HG03139 (cell line): ENCODE measurements at regions not wholly inside any gene's neighbourhood (a gene's known extent, or its start where the extent isn't known, plus 50 kb on each side); places are given as distances from the start of the nearest gene placed in this dataset.

ENCODE experiments used
- ATAC-seq: cut with Tn5 transposase; IDR thresholded peaks from one replicate; pipeline ENCODE4 v1.9.1; 2021; ENCODE audit not compliant: unreplicated experiment

GRCh38 chr20:24111858-24112257 is 123.3 kb upstream of the GGTLC1 start:
- no peak for ATAC-seq

GRCh38 chr20:24109537-24109936 is 121.0 kb upstream of the GGTLC1 start:
- ATAC-seq = no peak

- no peak for ATAC-seq
Observed at GRCh38 chr20:24109008-24109407, 120.4 kb upstream of the GGTLC1 start.

- ATAC-seq = no peak
Observed at GRCh38 chr20:24108581-24108980, 120.0 kb upstream of the GGTLC1 start.

- ATAC-seq = no peak
Observed at GRCh38 chr20:24106801-24107445, 118.3 kb upstream of the GGTLC1 start.

- ATAC-seq = no peak
Observed at GRCh38 chr20:24106150-24106800, 117.7 kb upstream of the GGTLC1 start.

GRCh38 chr20:24102749-24103333 is 114.3 kb upstream of the GGTLC1 start:
- ATAC-seq = no peak

GRCh38 chr20:24102290-24102689 is 113.7 kb upstream of the GGTLC1 start:
- ATAC-seq = no peak

- ATAC-seq = no peak
Observed at GRCh38 chr20:24100370-24101011, 111.9 kb upstream of the GGTLC1 start.

GRCh38 chr20:24098886-24099285 is 110.3 kb upstream of the GGTLC1 start:
- no peak for ATAC-seq

- ATAC-seq = no peak
Observed at GRCh38 chr20:24097506-24098245, 109.1 kb upstream of the GGTLC1 start.

GRCh38 chr20:24096864-24097450 is 108.4 kb upstream of the GGTLC1 start:
- ATAC-seq = no peak

- ATAC-seq = no peak
Observed at GRCh38 chr20:24096264-24096663, 107.7 kb upstream of the GGTLC1 start.

- ATAC-seq = no peak
Observed at GRCh38 chr20:24095756-24096155, 107.2 kb upstream of the GGTLC1 start.

- no peak for ATAC-seq
Observed at GRCh38 chr20:24095303-24095702, 106.7 kb upstream of the GGTLC1 start.

- no peak for ATAC-seq
Observed at GRCh38 chr20:24089576-24089975, 101.0 kb upstream of the GGTLC1 start.

GRCh38 chr20:24086121-24086520 is 97.5 kb upstream of the GGTLC1 start:
- ATAC-seq = no peak

- ATAC-seq = no peak
Observed at GRCh38 chr20:24084281-24084680, 95.7 kb upstream of the GGTLC1 start.

- no peak for ATAC-seq
Observed at GRCh38 chr20:24081077-24081476, 92.5 kb upstream of the GGTLC1 start.

- ATAC-seq = no peak
Observed at GRCh38 chr20:24079661-24080412, 91.3 kb upstream of the GGTLC1 start.
